Astrocyte (in vitro differentiated cells and primary cell): ENCODE measurements at regions not wholly inside any gene's neighbourhood (a gene's known extent, or its start where the extent isn't known, plus 50 kb on each side); places are given as distances from the start of the nearest gene placed in this dataset.

Experiments
- DNase-seq: peaks from one replicate; pipeline ENCODE4 v3.0.0-alpha.2; 2010; ENCODE audit warnings: low read depth
- FAIRE-seq: peaks from 2 replicates; lab custom pipeline; 2011; peaks lifted over from hg19 to GRCh38; lab: Jason Lieb, UNC
- H2AFZ ChIP-seq: 2 replicates; pipeline ENCODE4 v1.6.0; 2012; ENCODE audit warnings: low read depth, low read length, inconsistent platforms
- H3K27ac ChIP-seq: 2 replicates; pipeline ENCODE4 v1.5.1; 2011; ENCODE audit warnings: low read depth, low read length, inconsistent platforms
- H3K27me3 ChIP-seq: 2 replicates; pipeline ENCODE4 v1.6.0; 2011; ENCODE audit warnings: low read length, inconsistent platforms; ENCODE audit not compliant: insufficient read depth
- H3K36me3 ChIP-seq: 2 replicates; pipeline ENCODE4 v1.5.1; 2011; ENCODE audit warnings: low read length, inconsistent platforms; ENCODE audit not compliant: insufficient read depth
- H3K4me1 ChIP-seq: 2 replicates; pipeline ENCODE4 v1.5.1; 2011; ENCODE audit warnings: low read length, inconsistent platforms; ENCODE audit not compliant: insufficient read depth
- H3K4me2 ChIP-seq: 2 replicates; pipeline ENCODE4 v1.6.0; 2012; ENCODE audit warnings: low read length, inconsistent platforms
- H3K4me3 ChIP-seq: 2 replicates; pipeline ENCODE4 v1.5.1; 2011; ENCODE audit warnings: low read depth, mild to moderate bottlenecking, low read length, inconsistent platforms; ENCODE audit not compliant: insufficient read depth
- H3K79me2 ChIP-seq: 2 replicates; pipeline ENCODE4 v1.6.0; 2012; ENCODE audit warnings: mild to moderate bottlenecking, low read length, inconsistent platforms; ENCODE audit not compliant: insufficient read depth
- H3K9ac ChIP-seq: 2 replicates; pipeline ENCODE4 v1.6.0; 2012; ENCODE audit warnings: mild to moderate bottlenecking, low read length, inconsistent platforms
- H3K9me3 ChIP-seq: 2 replicates; pipeline ENCODE4 v1.5.1; 2012; ENCODE audit warnings: low read depth, mild to moderate bottlenecking, low read length, inconsistent platforms; ENCODE audit not compliant: insufficient read depth
- H4K20me1 ChIP-seq: 2 replicates; pipeline ENCODE4 v1.6.0; 2012; ENCODE audit warnings: low read length, inconsistent platforms; ENCODE audit not compliant: insufficient read depth
- H3K27ac Mint-ChIP-seq: one replicate; pipeline ENCODE4 v1.8.0; 2021; ENCODE audit warnings: mild to moderate bottlenecking, mixed read lengths; ENCODE audit not compliant: unreplicated experiment
- H3K27me3 Mint-ChIP-seq: one replicate; pipeline ENCODE4 v1.8.0; 2021; ENCODE audit warnings: low read depth, mixed read lengths; ENCODE audit not compliant: unreplicated experiment
- H3K36me3 Mint-ChIP-seq: one replicate; pipeline ENCODE4 v1.8.0; 2021; ENCODE audit warnings: low read depth, mixed read lengths; ENCODE audit not compliant: unreplicated experiment
- H3K4me1 Mint-ChIP-seq: one replicate; pipeline ENCODE4 v1.8.0; 2021; ENCODE audit warnings: low read depth, mixed read lengths; ENCODE audit not compliant: unreplicated experiment
- H3K4me3 Mint-ChIP-seq: one replicate; pipeline ENCODE4 v1.8.0; 2021; ENCODE audit warnings: mild to moderate bottlenecking, moderate library complexity, mixed read lengths; ENCODE audit not compliant: unreplicated experiment
- H3K9me3 Mint-ChIP-seq: one replicate; pipeline ENCODE4 v1.8.0; 2021; ENCODE audit warnings: mild to moderate bottlenecking, mixed read lengths; ENCODE audit not compliant: unreplicated experiment
- CTCF ChIP-seq: IDR thresholded peaks from 2 replicates; pipeline ENCODE4 v1.5.1; 2011; ENCODE audit warnings: low read depth, mild to moderate bottlenecking, inconsistent platforms, low read length, moderate library complexity; ENCODE audit not compliant: insufficient read depth
- EZH2 ChIP-seq: IDR thresholded peaks from 2 replicates; pipeline ENCODE4 v1.6.1; 2012; ENCODE audit warnings: mild to moderate bottlenecking, low read length, inconsistent platforms; ENCODE audit not compliant: insufficient read depth

- Mint-ChIP-seq H3K9me3 (peaks cover 4% of the 10 kb centered on the region), H3K36me3 (no peaks in the 10 kb centered on the region), H3K4me1 (no peaks in the 10 kb centered on the region), H3K4me3 (no peak overlapping the region), H3K27me3 (peaks cover 10% of the 10 kb centered on the region), H3K27ac (no peak overlapping the region)
- no peaks in the 10 kb centered on the region for H3K9me3 ChIP-seq
- H3K27me3 ChIP-seq = no peaks in the 10 kb centered on the region
- H2AFZ ChIP-seq = no peak overlapping the region
- no peak overlapping the region for H3K27ac ChIP-seq
- H3K4me2 ChIP-seq = no peak overlapping the region
- H3K4me3 ChIP-seq = no peak overlapping the region
- H3K4me1 ChIP-seq = no peaks in the 10 kb centered on the region
- TF ChIP-seq EZH2 (no peak), CTCF (no peak)
- no peak overlapping the region for H3K9ac ChIP-seq
- H3K36me3 ChIP-seq = no peaks in the 10 kb centered on the region
- no peak for DNase-seq
- no peaks in the 10 kb centered on the region for H3K79me2 ChIP-seq
- H4K20me1 ChIP-seq = no peaks in the 10 kb centered on the region
- no peak for FAIRE-seq
Measured at GRCh38 chr10:113282564-113282963, 270.3 kb upstream of the HABP2 start.

GRCh38 chr10:113283189-113283588 is 269.7 kb upstream of the HABP2 start:
- H3K4me3 ChIP-seq = no peak overlapping the region
- H4K20me1 ChIP-seq = no peaks in the 10 kb centered on the region
- Mint-ChIP-seq H3K36me3 (no peaks in the 10 kb centered on the region), H3K27ac (no peak overlapping the region), H3K27me3 (peaks cover 12% of the 10 kb centered on the region), H3K4me1 (no peaks in the 10 kb centered on the region), H3K9me3 (peaks cover 4% of the 10 kb centered on the region), H3K4me3 (no peak overlapping the region)
- H3K79me2 ChIP-seq = no peaks in the 10 kb centered on the region
- no peak for DNase-seq
- no peaks in the 10 kb centered on the region for H3K9me3 ChIP-seq
- no peaks in the 10 kb centered on the region for H3K36me3 ChIP-seq
- TF ChIP-seq CTCF (no peak), EZH2 (no peak)
- no peak overlapping the region for H3K9ac ChIP-seq
- no peak overlapping the region for H3K27ac ChIP-seq
- H3K4me1 ChIP-seq = no peaks in the 10 kb centered on the region
- no peak overlapping the region for H2AFZ ChIP-seq
- no peak for FAIRE-seq
- no peak overlapping the region for H3K4me2 ChIP-seq
- H3K27me3 ChIP-seq = no peaks in the 10 kb centered on the region

- H3K36me3 Mint-ChIP-seq = no peaks in the 10 kb centered on the region
- H3K4me1 Mint-ChIP-seq = no peaks in the 10 kb centered on the region
- Histone ChIP-seq H2AFZ (no peak overlapping the region), H3K27me3 (no peaks in the 10 kb centered on the region), H3K4me2 (no peak overlapping the region), H3K9ac (no peak overlapping the region), H3K36me3 (no peaks in the 10 kb centered on the region), H3K9me3 (no peaks in the 10 kb centered on the region), H4K20me1 (no peaks in the 10 kb centered on the region), H3K4me1 (no peaks in the 10 kb centered on the region), H3K4me3 (no peak overlapping the region), H3K27ac (no peak overlapping the region), H3K79me2 (no peaks in the 10 kb centered on the region)
- H3K27me3 Mint-ChIP-seq = peaks cover 12% of the 10 kb centered on the region
- H3K27ac Mint-ChIP-seq = no peak overlapping the region
- DNase-seq (no peak), FAIRE-seq (no peak)
- no peak for TF ChIP-seq CTCF
- TF ChIP-seq EZH2 = no peak
- peaks cover 2% of the 10 kb centered on the region for H3K9me3 Mint-ChIP-seq
- H3K4me3 Mint-ChIP-seq = no peak overlapping the region
Measured at GRCh38 chr10:113284635-113285034, 268.2 kb upstream of the HABP2 start.
